H9 (cell line): ENCODE measurements at regions not wholly inside any gene's neighbourhood (a gene's known extent, or its start where the extent isn't known, plus 50 kb on each side); places are given as distances from the start of the nearest gene placed in this dataset.
"Not testable (repeated sequence)": the region's sequence is repeated elsewhere in the genome, so short reads cannot be mapped to it uniquely, and the experiment has no call there.

Source experiments
- DNase-seq: peaks from one replicate; pipeline ENCODE4 v3.0.0-alpha.2; 2017
- H2AFZ ChIP-seq: one replicate; pipeline ENCODE4 v1.6.1; 2013; ENCODE audit warnings: mild to moderate bottlenecking, low read length, control low read depth, moderate library complexity
- H2AK5ac ChIP-seq: 2 replicates; pipeline ENCODE4 v1.6.1; 2013; ENCODE audit warnings: low read length, control low read depth, mixed read lengths; ENCODE audit not compliant: insufficient read length
- H2BK120ac ChIP-seq: one replicate; pipeline ENCODE4 v1.6.1; 2013; ENCODE audit warnings: low read depth, mild to moderate bottlenecking, low read length, control low read depth, inconsistent platforms; ENCODE audit not compliant: poor library complexity, severe bottlenecking
- H2BK12ac ChIP-seq: 2 replicates; pipeline ENCODE4 v1.6.1; 2013; ENCODE audit warnings: low read length, control low read depth, mixed read lengths, low read depth; ENCODE audit not compliant: insufficient read length
- H2BK15ac ChIP-seq: 2 replicates; pipeline ENCODE4 v1.6.1; 2013; ENCODE audit warnings: low read depth, low read length, control low read depth
- H2BK20ac ChIP-seq: one replicate; pipeline ENCODE4 v1.6.1; 2013; ENCODE audit warnings: low read depth, mild to moderate bottlenecking, low read length, control low read depth, inconsistent platforms; ENCODE audit not compliant: poor library complexity, severe bottlenecking
- H2BK5ac ChIP-seq: 2 replicates; pipeline ENCODE4 v1.6.1; 2013; ENCODE audit warnings: low read length, control low read depth, mixed read lengths; ENCODE audit not compliant: insufficient read length
- H3K14ac ChIP-seq: 2 replicates; pipeline ENCODE4 v1.6.1; 2013; ENCODE audit warnings: low read length, control low read depth; ENCODE audit not compliant: insufficient read depth
- H3K18ac ChIP-seq: 2 replicates; pipeline ENCODE4 v1.6.1; 2013; ENCODE audit warnings: low read depth, mild to moderate bottlenecking, mixed read lengths, low read length, control low read depth; ENCODE audit not compliant: insufficient read length
- H3K23ac ChIP-seq: 2 replicates; pipeline ENCODE4 v1.6.1; 2013; ENCODE audit warnings: low read length, control low read depth, mixed read lengths, low read depth; ENCODE audit not compliant: insufficient read length
- H3K23me2 ChIP-seq: 2 replicates; pipeline ENCODE4 v1.6.1; 2013; ENCODE audit warnings: low read depth, mild to moderate bottlenecking, mixed read lengths, low read length, control low read depth; ENCODE audit not compliant: insufficient read length, poor library complexity, severe bottlenecking
- H3K27ac ChIP-seq: 2 replicates; pipeline ENCODE4 v1.5.1; 2013; ENCODE audit warnings: low read length, control low read depth, mixed read lengths, low read depth; ENCODE audit not compliant: insufficient read length
- H3K27me3 ChIP-seq: 2 replicates; pipeline ENCODE4 v1.6.1; 2013; ENCODE audit warnings: low read length, control low read depth, inconsistent platforms; ENCODE audit not compliant: insufficient read depth
- H3K4ac ChIP-seq: 2 replicates; pipeline ENCODE4 v1.6.1; 2013; ENCODE audit warnings: low read depth, mild to moderate bottlenecking, control low read depth, inconsistent platforms, low read length, moderate library complexity
- H3K4me1 ChIP-seq: 2 replicates; pipeline ENCODE4 v1.6.1; 2013; ENCODE audit warnings: low read length, control low read depth, inconsistent platforms; ENCODE audit not compliant: insufficient read depth
- H3K4me2 ChIP-seq: 2 replicates; pipeline ENCODE4 v1.6.1; 2013; ENCODE audit warnings: low read length, control low read depth, mixed read lengths; ENCODE audit not compliant: insufficient read length, insufficient read depth
- H3K56ac ChIP-seq: 2 replicates; pipeline ENCODE4 v1.6.1; 2013; ENCODE audit warnings: low read depth, mild to moderate bottlenecking, mixed read lengths, low read length, control low read depth; ENCODE audit not compliant: insufficient read length
- H3K79me1 ChIP-seq: 2 replicates; pipeline ENCODE4 v1.6.1; 2013; ENCODE audit warnings: low read depth, mild to moderate bottlenecking, moderate library complexity, low read length, control low read depth, inconsistent platforms; ENCODE audit not compliant: insufficient read depth, poor library complexity, severe bottlenecking
- H3K79me2 ChIP-seq: 2 replicates; pipeline ENCODE4 v1.6.1; 2013; ENCODE audit warnings: low read length, control low read depth, inconsistent platforms; ENCODE audit not compliant: insufficient read depth
- H3K9ac ChIP-seq: 2 replicates; pipeline ENCODE4 v1.6.1; 2013; ENCODE audit warnings: low read length, control low read depth, mixed read lengths; ENCODE audit not compliant: insufficient read length; ENCODE audit errors: extremely low read depth
- H3K9me3 ChIP-seq: one replicate; pipeline ENCODE4 v1.6.1; 2013; ENCODE audit warnings: low read depth, low read length, inconsistent platforms; ENCODE audit not compliant: control insufficient read depth
- H3T11ph ChIP-seq: one replicate; pipeline ENCODE4 v1.6.1; 2013; ENCODE audit warnings: mild to moderate bottlenecking, low read length, control low read depth, inconsistent platforms
- H4K20me1 ChIP-seq: one replicate; pipeline ENCODE4 v1.6.1; 2013; ENCODE audit not compliant: control insufficient read depth, insufficient read length, insufficient read depth
- H4K5ac ChIP-seq: 2 replicates; pipeline ENCODE4 v1.6.1; 2013; ENCODE audit warnings: low read depth, mild to moderate bottlenecking, mixed read lengths, low read length, control low read depth; ENCODE audit not compliant: insufficient read length
- H4K8ac ChIP-seq: replicated peaks from 2 replicates; pipeline ENCODE4 v1.6.1; 2013; ENCODE audit warnings: low read length, control low read depth, mixed read lengths, low read depth; ENCODE audit not compliant: insufficient read length
- H4K91ac ChIP-seq: 2 replicates; pipeline ENCODE4 v1.6.1; 2013; ENCODE audit warnings: low read depth, mild to moderate bottlenecking, moderate library complexity, mixed read lengths, low read length, control low read depth; ENCODE audit not compliant: insufficient read length
- H3K27ac Mint-ChIP-seq, 3 experiments: 2 replicates in 2 of 3; 3 replicates in 1 of 3; pipeline ENCODE4 v1.8.0; 2020 to 2021; ENCODE audit warnings: mixed read lengths in 3 of 3, mild to moderate bottlenecking in 1 of 3, moderate library complexity in 1 of 3
- H3K27me3 Mint-ChIP-seq: 2 replicates; pipeline ENCODE4 v1.8.0; 2021; ENCODE audit warnings: low read depth, mild to moderate bottlenecking, moderate library complexity, mixed read lengths
- H3K36me3 Mint-ChIP-seq, 3 experiments: 2 replicates in 2 of 3; 3 replicates in 1 of 3; pipeline ENCODE4 v1.8.0; 2020 to 2021; ENCODE audit warnings: low read depth in 3 of 3, mixed read lengths in 3 of 3; ENCODE audit not compliant: insufficient read depth in 1 of 3
- H3K4me1 Mint-ChIP-seq, 2 experiments: 2 replicates each; pipeline ENCODE4 v1.8.0; 2020; ENCODE audit warnings: mixed read lengths in 2 of 2
- H3K4me3 Mint-ChIP-seq, 2 experiments: 2 replicates in 1 of 2; 3 replicates in 1 of 2; pipeline ENCODE4 v1.8.0; 2020 to 2021; ENCODE audit warnings: mild to moderate bottlenecking in 2 of 2, mixed read lengths in 2 of 2, moderate library complexity in 1 of 2
- H3K9me3 Mint-ChIP-seq, 2 experiments: 2 replicates in 1 of 2; 3 replicates in 1 of 2; pipeline ENCODE4 v1.8.0; 2020; ENCODE audit warnings: mild to moderate bottlenecking in 2 of 2, mixed read lengths in 2 of 2, moderate library complexity in 1 of 2
- WGBS: extraction: QIAGEN DNeasy Blood & Tissue Kit; methylation state at CpG from one replicate; pipeline ENCODE4 v1.1.7; 2013; ENCODE audit warnings: missing lambda C conversion rate, low lambda C conversion rate, mixed read lengths; ENCODE audit not compliant: insufficient read length; ENCODE audit errors: extremely low coverage; 5-methylcytosine and 5-hydroxymethylcytosine counted together
- TF ChIP-seq, protein P1 (sequence below): fragments of 200-600 bp; sonication (generic); conservative IDR thresholded peaks from 3 replicates; pipeline ENCODE4 v1.8.0; 2021; ENCODE audit warnings: antibody characterized with exemption, mild to moderate bottlenecking

DNA sequence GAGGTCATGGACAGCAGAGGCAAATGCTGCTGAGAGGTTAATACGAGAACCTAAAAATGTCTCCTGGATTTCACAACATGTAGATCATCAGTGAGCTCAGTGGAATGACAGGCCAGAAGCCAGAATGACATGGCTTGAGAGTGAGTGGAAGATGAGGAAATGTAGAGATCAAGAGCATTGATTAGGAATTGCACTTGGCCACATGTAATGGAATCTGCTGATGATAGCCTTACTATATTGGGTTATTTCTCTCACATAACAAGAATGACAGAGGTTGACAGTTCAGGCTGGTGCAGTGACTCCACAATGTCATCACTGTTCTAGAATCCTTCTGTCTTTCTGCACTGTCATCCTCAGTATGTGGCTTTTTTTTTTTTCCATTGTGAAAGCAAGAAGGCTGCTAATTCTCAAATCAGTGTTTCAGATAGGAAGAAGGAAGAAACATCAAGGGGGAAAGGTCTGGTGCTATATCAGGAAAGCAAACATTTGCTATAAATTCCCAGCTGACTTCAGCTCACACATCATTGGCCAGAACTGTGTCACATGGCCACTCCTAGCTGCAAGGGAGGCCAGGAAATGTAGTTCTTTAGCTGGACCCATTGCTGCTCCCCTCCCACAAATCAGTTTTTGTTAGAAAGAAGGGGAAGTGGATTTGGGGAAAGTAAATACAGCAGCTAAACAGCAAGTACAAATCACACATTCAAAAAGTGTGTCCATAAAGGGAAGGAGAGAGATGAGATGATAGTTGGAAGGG, 127.2 kb downstream of the FAM161A start:
- Histone ChIP-seq H4K91ac (no peak overlapping the region), H2BK5ac (no peak overlapping the region)
- DNase-seq: no peak

DNA sequence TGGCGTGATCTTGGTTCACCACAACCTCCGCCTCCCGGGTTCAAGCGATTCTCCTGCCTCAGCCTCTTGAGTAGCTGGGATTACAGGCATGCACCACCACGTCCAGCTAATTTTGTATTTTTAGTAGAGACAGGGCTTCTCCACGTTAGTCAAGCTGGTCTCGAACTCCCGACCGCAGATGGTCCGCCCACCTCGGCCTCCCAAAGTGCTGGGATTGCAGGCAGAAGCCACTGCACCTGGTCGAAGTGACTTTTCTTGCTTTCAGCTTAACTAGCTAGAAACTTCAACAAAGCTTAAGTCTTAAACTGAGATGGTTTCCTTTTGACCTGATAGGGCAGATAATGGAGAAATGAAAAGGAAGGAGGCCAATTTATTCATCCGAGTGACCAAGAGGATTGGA, 130.5 kb downstream of the FAM161A start:
- not testable (repeated sequence) for H2BK5ac ChIP-seq, H4K8ac ChIP-seq, H3K9ac ChIP-seq, H4K5ac ChIP-seq, H3K79me1 ChIP-seq, H3K79me2 ChIP-seq, H3K4me1 Mint-ChIP-seq, H3K18ac ChIP-seq, DNase-seq, H3K36me3 Mint-ChIP-seq, H3K27me3 ChIP-seq, H2BK120ac ChIP-seq, H3K27ac ChIP-seq, H2BK12ac ChIP-seq, H2AK5ac ChIP-seq, H3K27ac Mint-ChIP-seq, H3K4me1 ChIP-seq, H3K27me3 Mint-ChIP-seq, H2BK20ac ChIP-seq, H3K23ac ChIP-seq, H4K91ac ChIP-seq, H2AFZ ChIP-seq, H3T11ph ChIP-seq, H3K9me3 Mint-ChIP-seq, H3K23me2 ChIP-seq, H3K4ac ChIP-seq, H2BK15ac ChIP-seq, H3K4me3 Mint-ChIP-seq, H3K4me2 ChIP-seq, H3K56ac ChIP-seq, H3K9me3 ChIP-seq, H4K20me1 ChIP-seq, H3K14ac ChIP-seq
- WGBS: no CpG with 5 or more reads among the region's 13 CpGs

More for the DNA sequence above, 127.2 kb downstream of the FAM161A start:
- Histone ChIP-seq H2BK20ac (no peak overlapping the region), H2BK12ac (no peak overlapping the region), H4K8ac (no peak overlapping the region), H3K4me1 (no peaks in the 10 kb centered on the region), H3K56ac (no peak overlapping the region), H3K9ac (no peak overlapping the region), H3K23ac (no peak overlapping the region), H3K79me1 (no peaks in the 10 kb centered on the region), H3K27ac (no peak overlapping the region), H4K20me1 (no peaks in the 10 kb centered on the region), H3K23me2 (no peaks in the 10 kb centered on the region), H2AFZ (no peak overlapping the region), H3K14ac (no peak overlapping the region), H2BK120ac (no peak overlapping the region), H4K5ac (no peak overlapping the region), H3K9me3 (no peaks in the 10 kb centered on the region), H3K79me2 (no peaks in the 10 kb centered on the region), H3K27me3 (no peaks in the 10 kb centered on the region), H2BK15ac (no peak overlapping the region), H3T11ph (no peak overlapping the region), H3K4me2 (no peak overlapping the region), H3K18ac (no peak overlapping the region), H3K4ac (no peak overlapping the region), H2AK5ac (no peak overlapping the region)
- no peak overlapping the region for H3K27ac Mint-ChIP-seq
- no peaks in the 10 kb centered on the region for H3K4me1 Mint-ChIP-seq
- peaks cover 2 to 3% of the 10 kb centered on the region in 2 experiments; a peak in 3 of 5 replicates for H3K9me3 Mint-ChIP-seq
- TF ChIP-seq, protein P1, sequence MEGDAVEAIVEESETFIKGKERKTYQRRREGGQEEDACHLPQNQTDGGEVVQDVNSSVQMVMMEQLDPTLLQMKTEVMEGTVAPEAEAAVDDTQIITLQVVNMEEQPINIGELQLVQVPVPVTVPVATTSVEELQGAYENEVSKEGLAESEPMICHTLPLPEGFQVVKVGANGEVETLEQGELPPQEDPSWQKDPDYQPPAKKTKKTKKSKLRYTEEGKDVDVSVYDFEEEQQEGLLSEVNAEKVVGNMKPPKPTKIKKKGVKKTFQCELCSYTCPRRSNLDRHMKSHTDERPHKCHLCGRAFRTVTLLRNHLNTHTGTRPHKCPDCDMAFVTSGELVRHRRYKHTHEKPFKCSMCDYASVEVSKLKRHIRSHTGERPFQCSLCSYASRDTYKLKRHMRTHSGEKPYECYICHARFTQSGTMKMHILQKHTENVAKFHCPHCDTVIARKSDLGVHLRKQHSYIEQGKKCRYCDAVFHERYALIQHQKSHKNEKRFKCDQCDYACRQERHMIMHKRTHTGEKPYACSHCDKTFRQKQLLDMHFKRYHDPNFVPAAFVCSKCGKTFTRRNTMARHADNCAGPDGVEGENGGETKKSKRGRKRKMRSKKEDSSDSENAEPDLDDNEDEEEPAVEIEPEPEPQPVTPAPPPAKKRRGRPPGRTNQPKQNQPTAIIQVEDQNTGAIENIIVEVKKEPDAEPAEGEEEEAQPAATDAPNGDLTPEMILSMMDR: no peak
- H3K27me3 Mint-ChIP-seq: no peaks in the 10 kb centered on the region; the same call in 1 of the 2 replicates
- H3K36me3 Mint-ChIP-seq: no peaks in the 10 kb centered on the region
- no peak overlapping the region for H3K4me3 Mint-ChIP-seq
- WGBS: no CpG with 5 or more reads among the region's 1 CpG
